Coronary artery (tissue), 2 donors: ENCODE measurements at regions not wholly inside any gene's neighbourhood (a gene's known extent, or its start where the extent isn't known, plus 50 kb on each side); places are given as distances from the start of the nearest gene placed in this dataset.
A peak's percentile ranks its signal among the peaks of the same experiment; 100 is the strongest.

Experiments used
- DNase-seq: peaks from one replicate; pipeline ENCODE4 v3.0.0-alpha.2; 2017; ENCODE audit warnings: low spot score
- H3K27ac ChIP-seq, 2 donors: fragments of 200-600 bp; sonication (generic); one replicate each; pipeline ENCODE4 v1.5.1; 2016 to 2019
- H3K4me3 ChIP-seq: fragments of 200-600 bp; sonication (generic); 2 replicates; pipeline ENCODE4 v1.5.1; 2016; ENCODE audit warnings: mild to moderate bottlenecking, moderate library complexity
- TF ChIP-seq, protein P1 (sequence below): fragments of 200-600 bp; sonication (generic); IDR thresholded peaks from one replicate; pipeline ENCODE4 v1.5.1; 2019; ENCODE audit warnings: antibody characterized with exemption

DNA sequence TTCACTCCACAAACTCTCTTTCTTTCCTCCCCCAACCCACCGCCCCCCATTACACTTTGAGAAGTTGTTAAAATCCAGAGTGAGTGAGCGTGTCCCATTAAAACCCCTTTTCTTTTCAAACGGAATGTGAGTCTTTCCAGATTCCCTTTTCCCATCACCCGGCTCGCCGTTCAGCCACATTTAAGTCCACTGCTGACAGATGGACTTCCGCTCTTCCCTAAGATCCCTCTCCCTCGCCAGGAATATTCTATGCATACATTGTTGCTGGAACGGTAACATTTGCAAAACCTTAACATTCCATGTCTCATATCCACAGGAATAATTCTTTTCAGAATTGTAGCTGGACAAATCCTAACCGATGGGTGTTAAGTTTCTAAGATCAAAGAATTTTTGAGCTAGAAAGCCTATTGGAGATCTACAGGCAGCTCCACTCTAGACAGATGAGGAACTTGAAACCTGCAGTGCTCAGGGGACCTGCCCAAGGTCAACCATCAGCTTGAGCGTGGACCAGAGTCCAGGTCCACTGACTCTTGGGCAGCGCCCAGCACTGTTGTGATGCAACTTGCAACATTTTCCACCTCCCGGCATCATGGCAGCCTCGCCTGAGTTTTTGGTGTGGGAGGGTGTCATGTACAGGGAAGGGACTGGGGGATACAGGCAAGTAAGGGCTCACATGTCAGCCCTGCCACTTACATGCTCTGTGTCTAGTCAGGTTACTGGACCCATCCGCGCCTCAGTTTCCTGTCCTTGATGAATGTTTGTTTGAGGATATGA is 500.1 kb downstream of the CCDC171 start:
- Histone ChIP-seq H3K27ac (no peak overlapping the region), H3K4me3 (no peak overlapping the region)
- TF ChIP-seq, protein P1, sequence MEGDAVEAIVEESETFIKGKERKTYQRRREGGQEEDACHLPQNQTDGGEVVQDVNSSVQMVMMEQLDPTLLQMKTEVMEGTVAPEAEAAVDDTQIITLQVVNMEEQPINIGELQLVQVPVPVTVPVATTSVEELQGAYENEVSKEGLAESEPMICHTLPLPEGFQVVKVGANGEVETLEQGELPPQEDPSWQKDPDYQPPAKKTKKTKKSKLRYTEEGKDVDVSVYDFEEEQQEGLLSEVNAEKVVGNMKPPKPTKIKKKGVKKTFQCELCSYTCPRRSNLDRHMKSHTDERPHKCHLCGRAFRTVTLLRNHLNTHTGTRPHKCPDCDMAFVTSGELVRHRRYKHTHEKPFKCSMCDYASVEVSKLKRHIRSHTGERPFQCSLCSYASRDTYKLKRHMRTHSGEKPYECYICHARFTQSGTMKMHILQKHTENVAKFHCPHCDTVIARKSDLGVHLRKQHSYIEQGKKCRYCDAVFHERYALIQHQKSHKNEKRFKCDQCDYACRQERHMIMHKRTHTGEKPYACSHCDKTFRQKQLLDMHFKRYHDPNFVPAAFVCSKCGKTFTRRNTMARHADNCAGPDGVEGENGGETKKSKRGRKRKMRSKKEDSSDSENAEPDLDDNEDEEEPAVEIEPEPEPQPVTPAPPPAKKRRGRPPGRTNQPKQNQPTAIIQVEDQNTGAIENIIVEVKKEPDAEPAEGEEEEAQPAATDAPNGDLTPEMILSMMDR = no peak
- peak; percentile 46 for DNase-seq

DNA sequence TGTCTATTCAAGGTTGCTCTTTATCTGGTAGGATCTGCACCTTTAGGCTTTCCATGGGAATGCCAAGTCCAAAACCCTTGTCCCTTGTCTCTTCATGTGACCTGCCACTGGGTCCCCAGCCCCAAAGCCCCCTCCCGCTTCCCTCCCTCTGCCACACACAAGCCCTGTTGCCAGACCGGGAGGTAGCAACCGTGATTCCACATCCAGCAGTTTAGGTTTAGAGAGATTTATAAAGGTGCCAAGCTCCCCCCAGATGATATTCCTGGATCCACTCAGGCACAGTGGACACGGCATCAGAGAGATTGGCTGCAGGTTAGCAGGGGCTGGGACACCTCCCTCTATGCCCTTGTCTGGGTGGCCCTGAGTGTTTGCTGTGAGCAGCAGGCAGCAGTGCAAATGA is 504.7 kb downstream of the CCDC171 start:
- no peak overlapping the region for H3K27ac ChIP-seq
- DNase-seq = peak; percentile 52
- H3K4me3 ChIP-seq = no peak overlapping the region
- TF ChIP-seq, protein P1 = no peak

DNA sequence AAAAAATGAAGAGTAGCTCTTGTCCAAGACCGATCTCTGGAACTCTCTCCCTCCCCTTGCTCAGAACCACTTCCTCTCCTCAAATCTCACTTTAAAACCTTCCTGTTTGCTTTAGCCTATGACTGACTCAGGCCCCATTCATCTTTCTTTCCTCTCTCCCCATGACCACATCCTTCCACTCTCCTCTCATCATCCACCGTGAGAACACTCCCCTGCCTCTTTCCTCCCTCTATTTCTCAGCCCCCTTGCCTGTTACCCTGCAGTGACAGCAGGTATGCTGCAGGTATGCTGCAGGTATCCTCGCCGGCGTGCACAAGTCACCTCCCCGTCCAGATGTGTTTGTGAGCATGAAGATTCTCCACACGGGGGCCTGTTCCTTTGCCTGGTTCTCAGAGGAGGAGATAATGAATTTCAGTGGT is 505.3 kb downstream of the CCDC171 start:
- DNase-seq = peak; percentile 21
- Histone ChIP-seq H3K4me3 (no peak overlapping the region), H3K27ac (no peak overlapping the region)
- TF ChIP-seq, protein P1 = no peak

DNA sequence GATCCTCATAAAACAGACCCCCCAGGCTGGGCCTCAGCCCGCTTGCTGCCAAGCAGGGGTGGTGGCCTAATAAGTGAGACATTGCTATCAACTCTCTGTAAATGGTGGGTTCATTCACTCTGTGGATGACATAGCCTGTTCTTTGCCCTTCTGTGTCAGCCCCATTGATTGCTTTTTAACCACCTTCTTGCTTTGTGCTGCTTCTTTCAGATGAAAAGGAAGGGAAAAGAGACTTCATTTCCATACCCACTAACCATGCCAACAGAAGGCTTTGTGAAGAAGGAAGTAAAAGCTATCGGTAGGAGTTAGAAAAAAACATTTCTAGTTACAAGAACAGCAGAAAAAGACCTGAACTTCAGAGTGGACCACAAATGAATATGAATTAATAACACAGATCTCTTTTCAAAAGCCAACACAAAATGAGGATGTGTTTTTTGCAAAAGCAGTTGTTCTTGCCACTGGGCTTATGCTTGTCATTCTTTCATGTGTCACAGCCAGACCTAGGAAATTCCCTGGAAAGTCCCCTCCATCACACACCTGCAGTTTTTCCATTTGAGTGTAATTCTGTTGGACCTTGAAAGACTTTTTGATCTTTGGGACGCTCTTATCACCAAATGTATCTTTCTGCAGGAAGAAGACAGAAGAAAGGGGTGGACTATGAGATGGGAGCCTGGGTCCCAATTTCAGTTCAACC is 507.7 kb downstream of the CCDC171 start:
- Histone ChIP-seq H3K27ac (no peak overlapping the region), H3K4me3 (no peak overlapping the region)
- no peak for DNase-seq
- TF ChIP-seq, protein P1 = no peak

DNA sequence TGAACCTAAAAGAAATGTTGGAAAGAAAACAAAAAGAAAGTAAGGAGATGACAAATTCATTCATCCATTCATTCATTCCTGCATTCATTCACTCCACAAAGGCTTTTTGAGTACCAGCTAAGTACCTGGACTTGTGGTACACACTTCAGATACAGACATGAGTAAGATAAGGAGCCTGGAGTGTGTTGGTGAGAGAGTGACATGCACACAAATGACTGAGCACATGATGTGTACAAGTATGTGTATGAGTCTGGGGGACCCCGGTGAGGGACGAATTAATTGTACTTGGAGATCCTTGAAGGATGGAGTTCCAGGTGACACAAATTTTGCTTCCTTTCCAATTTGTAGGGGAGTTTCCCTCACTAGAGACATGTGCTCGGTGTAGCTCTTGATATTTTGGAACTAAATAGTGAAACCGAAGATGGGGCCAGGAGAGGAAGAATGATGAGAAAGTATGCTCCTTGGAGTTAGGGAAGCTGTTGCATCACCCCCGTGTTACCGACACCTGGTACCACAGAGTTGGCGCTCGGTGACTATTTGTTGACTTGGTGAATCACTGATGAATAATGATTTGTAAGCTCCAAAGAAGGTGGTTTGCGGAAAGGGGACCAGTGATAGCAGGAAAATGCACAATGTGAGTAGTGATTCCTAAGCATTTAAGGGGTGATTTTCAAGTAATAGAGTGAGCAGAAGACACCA is 509.8 kb downstream of the CCDC171 start:
- Histone ChIP-seq H3K27ac (no peak overlapping the region), H3K4me3 (no peak overlapping the region)
- TF ChIP-seq, protein P1 = no peak
- no peak for DNase-seq

DNA sequence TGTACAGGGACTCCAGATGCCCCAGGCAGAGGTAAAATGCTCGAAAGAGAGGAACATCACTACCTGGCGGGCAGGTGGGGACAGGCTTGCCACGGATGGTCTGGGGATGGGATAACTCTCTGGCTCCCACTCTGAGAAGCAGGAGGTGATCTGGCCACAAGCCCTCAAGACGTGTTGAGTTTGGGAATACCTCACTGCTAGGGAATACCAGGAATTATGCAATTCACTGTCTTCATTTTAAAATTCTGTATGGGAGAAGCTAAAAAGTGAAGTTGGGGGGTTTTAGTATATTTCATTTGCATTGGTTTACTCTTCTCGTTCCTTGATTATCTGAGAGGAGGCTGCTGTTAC is 510.4 kb downstream of the CCDC171 start:
- TF ChIP-seq, protein P1 = no peak
- H3K27ac ChIP-seq = no peak overlapping the region
- DNase-seq = no peak
- no peak overlapping the region for H3K4me3 ChIP-seq
